Endothelial cell of umbilical vein (primary cell): ENCODE measurements at regions not wholly inside any gene's neighbourhood (a gene's known extent, or its start where the extent isn't known, plus 50 kb on each side); places are given as distances from the start of the nearest gene placed in this dataset.

Experiments used
- CTCF ChIP-seq, 2 donors: IDR thresholded peaks; 1 replicate in 1 of 2; 2 replicates in 1 of 2; pipeline ENCODE4 v1.5.1; 2011; ENCODE audit warnings: low read length in 2 of 2, mild to moderate bottlenecking in 2 of 2, moderate library complexity in 2 of 2, control low read depth in 1 of 2, inconsistent platforms in 1 of 2, low read depth in 1 of 2; ENCODE audit not compliant: insufficient read depth in 1 of 2; ENCODE audit errors: extremely low read depth in 1 of 2
- EZH2 ChIP-seq: IDR thresholded peaks from 2 replicates; pipeline ENCODE4 v1.6.1; 2012; ENCODE audit warnings: borderline replicate concordance, low read depth, mild to moderate bottlenecking, moderate library complexity, low read length, inconsistent platforms; ENCODE audit not compliant: severe bottlenecking
- JUN ChIP-seq: IDR thresholded peaks from 2 replicates; pipeline ENCODE4 v1.6.1; 2011; ENCODE audit warnings: borderline replicate concordance, low read depth; ENCODE audit not compliant: insufficient read length, insufficient read depth
- MYC ChIP-seq: IDR thresholded peaks from one replicate; pipeline ENCODE4 v1.6.1; 2011; ENCODE audit warnings: mild to moderate bottlenecking, low read depth, low read length
- POLR2A ChIP-seq: IDR thresholded peaks from 2 replicates; pipeline ENCODE4 v1.6.1; 2012; ENCODE audit warnings: low read depth, mild to moderate bottlenecking, control low read depth, low read length

GRCh38 chr10:88164471-88164870 is 301.0 kb downstream of the PTEN start:
- TF ChIP-seq EZH2, result no peak
- TF ChIP-seq MYC, result no peak
- TF ChIP-seq CTCF (IDR thresholded peaks at IDR 0.05; ENCODE audit: extremely low read depth in 1 of 2, insufficient read depth in 1 of 2, low read depth in 1 of 2, low read length in 2 of 2), result no peak
- TF ChIP-seq JUN, result no peak
- TF ChIP-seq POLR2A, result no peak
